Muscle of arm (tissue), 1 donor: ENCODE measurements at regions not wholly inside any gene's neighbourhood (a gene's known extent, or its start where the extent isn't known, plus 50 kb on each side); places are given as distances from the start of the nearest gene placed in this dataset.

Source experiments
- DNase-seq: peaks from one replicate; pipeline ENCODE4 v3.0.0-alpha.2; 2013

DNA sequence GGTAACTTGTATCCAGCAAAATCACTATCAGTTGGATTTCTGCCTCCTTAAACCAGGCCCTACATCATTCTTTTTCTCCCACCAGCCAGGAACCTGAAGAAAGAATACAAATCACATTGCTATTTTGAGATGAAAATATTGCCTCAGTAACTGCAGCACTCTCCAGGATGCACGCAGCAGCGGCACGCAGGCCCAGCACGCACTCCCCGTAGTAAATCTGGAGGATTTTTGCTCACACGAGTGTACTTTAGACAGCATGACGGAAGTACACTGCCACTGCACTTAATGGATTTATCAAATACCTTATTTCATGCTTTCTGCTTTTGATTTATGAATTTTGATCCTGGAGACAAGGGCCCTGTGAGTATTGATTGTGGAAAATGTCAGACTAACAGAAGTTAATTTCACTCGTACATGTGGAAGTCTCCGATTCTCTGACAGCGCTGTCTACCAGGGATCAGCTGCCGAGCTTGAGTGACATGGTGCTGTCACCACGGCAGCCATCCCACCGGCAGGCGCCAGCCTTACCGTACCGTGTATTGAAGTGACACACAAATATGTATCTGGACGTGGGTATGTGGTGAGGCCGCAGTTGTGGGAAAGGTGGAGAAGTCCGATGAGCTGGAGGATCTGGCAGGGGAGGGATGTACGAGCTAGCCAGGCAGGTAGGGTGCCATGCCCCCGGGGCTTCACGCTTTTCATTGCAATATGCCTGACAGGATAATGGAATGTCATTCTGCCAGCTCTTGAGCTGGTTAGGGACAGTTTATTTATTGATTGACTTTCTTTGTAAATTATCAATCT lies 863.7 kb downstream of the GALR1 start:
- DNase-seq = no peak

DNA sequence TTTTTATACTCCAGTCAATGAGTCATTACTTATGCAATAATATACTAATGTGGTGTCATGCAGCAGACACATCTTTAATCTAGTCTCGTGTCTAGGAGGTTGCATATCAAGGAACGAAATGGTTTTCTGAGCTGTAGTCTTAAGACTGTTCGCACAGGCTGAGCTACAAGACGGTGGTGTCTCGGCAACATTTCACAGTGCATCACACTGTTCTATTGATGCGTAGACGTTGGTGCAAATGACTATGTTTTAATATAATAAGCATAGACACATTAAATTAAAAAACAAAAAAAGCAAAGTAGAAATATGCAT lies 864.2 kb downstream of the GALR1 start:
- DNase-seq = no peak

DNA sequence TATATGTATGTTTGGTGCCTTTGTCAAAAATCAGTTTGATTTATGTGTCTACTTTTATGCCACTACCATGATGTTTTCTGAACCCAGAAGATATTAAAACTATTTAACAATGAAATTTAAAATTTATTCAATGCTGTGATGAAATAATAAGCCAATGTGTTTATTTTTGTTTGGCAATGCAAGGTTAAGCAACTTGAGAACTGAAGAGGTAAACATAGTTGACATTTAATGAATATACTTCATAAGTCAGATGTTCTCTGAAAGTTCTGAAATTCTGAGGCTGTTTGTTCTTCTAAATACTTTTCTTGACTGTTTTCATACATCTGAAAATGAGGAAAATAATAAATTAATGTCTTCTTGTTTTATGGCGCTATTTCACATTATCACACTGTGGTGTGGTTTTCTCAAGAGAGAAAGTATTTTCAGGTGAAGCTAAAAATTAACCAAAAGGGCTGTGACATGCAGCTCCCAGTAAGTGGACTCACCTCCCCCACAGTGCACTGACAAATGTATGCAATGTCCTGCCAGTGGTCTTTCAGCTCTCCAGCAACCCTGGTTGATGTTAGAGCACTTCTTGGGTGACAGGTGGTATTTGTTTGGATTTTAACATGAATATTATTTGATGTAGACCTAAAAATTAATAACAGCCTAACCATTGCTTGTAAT lies 863.6 kb upstream of the SALL3 start:
- no peak for DNase-seq

DNA sequence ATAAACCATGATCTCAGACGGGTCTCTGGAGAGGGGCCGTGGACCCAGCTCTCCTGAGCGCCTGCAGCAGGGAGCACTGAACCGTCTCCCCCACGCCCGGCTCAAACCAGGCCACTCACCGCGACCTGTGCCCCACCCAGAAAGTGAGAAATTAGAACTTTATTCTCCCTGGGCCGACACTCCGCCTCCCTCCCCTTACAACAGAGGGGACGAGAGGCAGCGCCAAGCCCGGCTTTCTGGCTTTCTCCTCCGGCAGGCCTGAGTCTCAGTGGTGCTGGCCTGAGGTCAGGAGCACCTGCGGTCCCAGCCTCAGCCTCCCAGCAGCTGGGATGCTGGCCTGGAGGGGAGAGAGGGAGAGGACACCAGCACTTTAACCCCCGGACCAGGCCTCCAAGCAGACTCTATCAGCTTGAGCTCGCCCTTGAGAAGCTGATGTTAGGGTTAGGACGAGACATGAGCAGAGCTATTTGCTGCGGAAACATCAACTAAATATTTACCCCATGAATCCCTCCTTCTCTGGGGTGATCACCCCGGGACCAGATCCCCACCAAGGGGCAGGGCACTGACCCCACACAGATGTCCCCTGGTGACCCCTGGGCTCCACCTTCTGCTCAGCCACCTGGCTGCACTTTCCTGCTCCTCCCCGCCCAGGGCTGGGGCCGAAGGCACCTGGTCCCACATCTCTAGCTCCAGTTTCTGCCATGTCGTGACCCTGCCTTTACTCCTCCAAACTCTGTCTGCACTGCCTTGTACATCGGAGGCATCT lies 856.3 kb upstream of the SALL3 start:
- no peak for DNase-seq

- DNase-seq = no peak
Measured at GRCh38 chr18:78123926-78124797, 855.5 kb upstream of the SALL3 start.

GRCh38 chr18:78125206-78125896 lies 854.3 kb upstream of the SALL3 start:
- no peak for DNase-seq

- DNase-seq = no peak
Measured at GRCh38 chr18:78126106-78126505, 853.5 kb upstream of the SALL3 start.

GRCh38 chr18:78126536-78126935 lies 853.1 kb upstream of the SALL3 start:
- DNase-seq = no peak

GRCh38 chr18:78127041-78127440 lies 852.6 kb upstream of the SALL3 start:
- no peak for DNase-seq

DNA sequence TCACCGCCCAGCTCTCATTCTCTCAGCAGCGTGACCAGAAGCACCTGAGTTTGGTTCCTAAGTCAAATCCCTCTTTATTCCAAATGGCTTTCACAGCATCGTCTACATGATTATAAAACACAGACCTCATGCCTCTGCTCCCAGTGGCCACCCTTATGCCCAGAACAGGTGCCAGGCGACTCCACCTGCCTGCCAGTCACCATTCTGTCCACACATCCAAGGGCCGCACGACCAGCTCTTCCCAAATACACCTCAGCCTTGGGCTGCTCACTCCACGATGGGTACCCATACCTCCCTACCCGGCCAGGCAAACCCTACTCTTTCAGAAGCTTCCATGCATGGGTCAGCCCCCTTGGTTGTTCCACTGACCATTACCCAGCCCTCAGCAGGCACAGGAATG lies 851.6 kb upstream of the SALL3 start:
- DNase-seq = no peak

GRCh38 chr18:78129260-78129659 lies 850.4 kb upstream of the SALL3 start:
- no peak for DNase-seq

GRCh38 chr18:78130232-78131195 lies 849.1 kb upstream of the SALL3 start:
- no peak for DNase-seq

- DNase-seq = no peak
Measured at GRCh38 chr18:78133729-78134128, 845.9 kb upstream of the SALL3 start.

GRCh38 chr18:78136986-78137385 lies 842.6 kb upstream of the SALL3 start:
- no peak for DNase-seq

DNA sequence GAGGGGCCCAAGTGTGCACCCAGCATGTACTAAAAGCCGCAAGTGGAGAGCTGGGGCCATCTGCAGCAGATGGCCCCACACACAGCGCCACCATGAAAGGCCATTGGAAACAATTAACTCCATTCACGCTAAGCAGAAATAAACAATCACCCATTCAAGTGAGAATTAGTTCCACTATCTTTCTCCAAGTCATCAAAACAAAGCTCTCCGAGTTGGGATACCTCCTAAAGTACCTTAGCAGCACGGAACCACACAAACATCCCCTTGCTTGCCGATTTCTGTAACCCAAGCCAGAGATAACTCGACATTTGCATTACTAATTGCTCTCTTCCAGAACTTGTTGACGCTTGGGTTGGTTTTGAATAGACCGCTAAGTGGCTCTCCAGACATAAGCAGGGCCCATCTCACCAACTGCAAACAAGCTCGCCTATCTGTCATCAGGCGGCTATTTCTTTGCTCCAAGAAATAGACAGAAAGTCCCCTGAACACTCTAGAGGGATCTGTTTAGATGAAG lies 840.6 kb upstream of the SALL3 start:
- DNase-seq = no peak

DNA sequence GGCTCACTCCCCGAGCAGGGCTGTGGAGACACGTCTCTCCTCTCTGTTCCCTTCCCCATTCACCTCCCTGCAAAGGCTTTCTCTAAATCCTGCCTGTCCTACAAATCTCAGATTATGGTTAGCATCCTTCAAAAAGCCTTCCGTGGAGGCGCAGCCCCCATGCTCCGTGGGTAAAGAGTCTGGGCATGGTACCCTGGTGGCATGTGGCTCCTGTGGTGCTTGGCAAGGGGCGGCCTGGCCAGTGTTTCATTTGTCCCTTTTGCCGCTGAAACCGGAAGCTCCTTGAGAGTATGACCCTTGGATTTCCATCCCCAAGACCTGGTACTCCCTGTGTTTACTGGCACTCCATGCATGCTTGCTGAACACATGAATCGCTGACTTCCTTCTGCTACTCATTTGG lies 839.3 kb upstream of the SALL3 start:
- DNase-seq = no peak

GRCh38 chr18:78144669-78145068 lies 834.9 kb upstream of the SALL3 start:
- no peak for DNase-seq

DNA sequence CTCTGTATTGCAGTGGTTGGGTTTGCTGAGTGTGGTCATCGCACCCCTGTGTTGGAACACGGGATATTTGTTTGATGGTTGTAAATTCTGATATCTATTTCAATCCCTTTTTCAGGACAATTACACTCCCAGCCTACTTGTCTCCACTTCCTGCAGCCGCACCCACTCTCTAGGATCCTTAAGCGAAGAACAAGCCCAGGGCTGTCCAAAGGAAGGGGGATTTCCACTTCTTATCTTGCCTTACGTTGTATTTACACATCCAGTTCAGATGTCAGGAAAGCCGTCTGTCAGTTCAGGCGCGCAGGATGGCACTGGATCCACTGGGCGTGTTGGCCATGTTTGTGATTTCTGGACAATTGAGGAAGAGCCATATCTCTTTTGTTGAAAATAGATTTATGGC lies 834.5 kb upstream of the SALL3 start:
- no peak for DNase-seq

DNA sequence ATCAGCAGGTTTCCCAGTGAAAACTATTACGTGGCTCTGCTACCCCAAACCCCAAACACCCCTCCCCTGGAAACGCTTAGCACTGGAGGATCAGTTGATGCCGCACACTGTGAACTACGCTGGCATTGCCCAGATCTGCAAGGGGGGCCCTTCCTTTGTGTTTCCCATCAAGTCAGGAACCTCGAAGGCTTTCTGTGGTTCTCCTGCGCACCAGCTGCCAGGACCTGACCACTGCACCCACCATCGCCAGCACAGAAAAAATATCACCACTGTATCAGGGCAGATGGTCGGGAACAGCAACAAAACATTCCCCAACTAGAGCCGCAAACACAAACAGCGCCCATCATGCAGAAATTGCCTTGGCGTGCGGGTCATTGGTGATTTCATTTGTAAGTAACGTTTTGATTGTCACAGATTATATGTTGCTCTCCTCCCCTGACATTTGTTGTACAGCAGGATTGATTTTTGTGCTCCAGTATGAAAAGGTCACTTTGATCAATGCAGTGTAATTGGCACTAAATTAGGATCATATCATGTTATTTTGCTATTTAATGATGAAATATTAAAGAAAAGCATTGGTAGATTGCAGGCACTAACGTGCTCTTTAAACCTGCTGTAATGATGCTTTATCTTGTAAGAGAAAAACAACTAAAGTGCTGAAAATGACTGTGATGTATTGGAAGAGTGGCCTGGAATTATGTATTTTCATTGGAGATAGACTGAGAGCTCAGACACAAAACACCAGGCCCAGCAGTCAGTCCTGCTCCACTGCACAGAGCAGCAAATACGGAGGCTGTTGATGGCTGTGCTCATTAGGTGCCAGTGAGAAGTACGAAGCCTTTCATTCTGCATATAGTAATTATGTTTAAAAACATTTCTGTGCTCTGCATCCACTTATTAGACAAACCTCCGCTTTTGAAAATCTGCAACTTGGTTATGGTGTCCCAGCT lies 833.2 kb upstream of the SALL3 start:
- DNase-seq = no peak
